ENCODE measurements at regions not wholly inside any gene's neighbourhood (a gene's known extent, or its start where the extent isn't known, plus 50 kb on each side); places are given as distances from the start of the nearest gene placed in this dataset.

GRCh38 chr5:44868541-44868940 lies 59.8 kb downstream of the MRPS30 start:
- DNase-seq (ENCODE audit: low read depth): peak; percentile 27

GRCh38 chr5:44869928-44870327 lies 61.2 kb downstream of the MRPS30 start:
- in situ Hi-C loops (cut with HindIII; ENCODE audit: low pct_unique_long_range_greater_than_20kb, low sequenced_read_pairs): no loop called here
- DNase-seq (ENCODE audit: low read depth): no peak

More at GRCh38 chr5:44868541-44868940, 59.8 kb downstream of the MRPS30 start:
- in situ Hi-C loops (cut with HindIII; ENCODE audit: low pct_unique_long_range_greater_than_20kb, low sequenced_read_pairs): no loop called here

GRCh38 chr5:44870430-44870829 lies 61.7 kb downstream of the MRPS30 start:
- in situ Hi-C loops (cut with HindIII; ENCODE audit: low pct_unique_long_range_greater_than_20kb, low sequenced_read_pairs): no loop called here
- DNase-seq (ENCODE audit: low read depth): no peak

GRCh38 chr5:44871401-44871800 lies 62.7 kb downstream of the MRPS30 start:
- DNase-seq (ENCODE audit: low read depth): no peak
- in situ Hi-C loops (cut with HindIII; ENCODE audit: low pct_unique_long_range_greater_than_20kb, low sequenced_read_pairs): no loop called here

- in situ Hi-C loops (cut with HindIII; ENCODE audit: low pct_unique_long_range_greater_than_20kb, low sequenced_read_pairs): no loop called here
- DNase-seq (ENCODE audit: low read depth): peak; percentile 86
Observed at GRCh38 chr5:44875661-44876605, 67.2 kb downstream of the MRPS30 start.

GRCh38 chr5:44881266-44881665 lies 72.5 kb downstream of the MRPS30 start:
- DNase-seq (ENCODE audit: low read depth): peak; percentile 69
- in situ Hi-C loops (cut with HindIII; ENCODE audit: low pct_unique_long_range_greater_than_20kb, low sequenced_read_pairs): no loop called here

- in situ Hi-C loops (cut with HindIII; ENCODE audit: low pct_unique_long_range_greater_than_20kb, low sequenced_read_pairs): no loop called here
- no peak for DNase-seq (ENCODE audit: low read depth)
Observed at GRCh38 chr5:44884036-44884435, 75.3 kb downstream of the MRPS30 start.

GRCh38 chr5:44885903-44886302 lies 77.2 kb downstream of the MRPS30 start:
- in situ Hi-C loops (cut with HindIII; ENCODE audit: low pct_unique_long_range_greater_than_20kb, low sequenced_read_pairs): no loop called here
- DNase-seq (ENCODE audit: low read depth): peak; percentile 19

- DNase-seq (ENCODE audit: low read depth): no peak
- in situ Hi-C loops (cut with HindIII; ENCODE audit: low pct_unique_long_range_greater_than_20kb, low sequenced_read_pairs): no loop called here
Observed at GRCh38 chr5:44887722-44888121, 79.0 kb downstream of the MRPS30 start.

GRCh38 chr5:44888435-44888834 lies 79.7 kb downstream of the MRPS30 start:
- in situ Hi-C loops (cut with HindIII; ENCODE audit: low pct_unique_long_range_greater_than_20kb, low sequenced_read_pairs): no loop called here
- no peak for DNase-seq (ENCODE audit: low read depth)

GRCh38 chr5:44891116-44891515 lies 82.4 kb downstream of the MRPS30 start:
- no peak for DNase-seq (ENCODE audit: low read depth)
- in situ Hi-C loops (cut with HindIII; ENCODE audit: low pct_unique_long_range_greater_than_20kb, low sequenced_read_pairs): no loop called here

- no peak for DNase-seq (ENCODE audit: low read depth)
- in situ Hi-C loops (cut with HindIII; ENCODE audit: low pct_unique_long_range_greater_than_20kb, low sequenced_read_pairs): no loop called here
Observed at GRCh38 chr5:44900273-44900954, 91.7 kb downstream of the MRPS30 start.

GRCh38 chr5:44907396-44907795 lies 98.6 kb downstream of the MRPS30 start:
- in situ Hi-C loops (cut with HindIII; ENCODE audit: low pct_unique_long_range_greater_than_20kb, low sequenced_read_pairs): no loop called here
- DNase-seq (ENCODE audit: low read depth): no peak

- no peak for DNase-seq (ENCODE audit: low read depth)
- in situ Hi-C loops (cut with HindIII; ENCODE audit: low pct_unique_long_range_greater_than_20kb, low sequenced_read_pairs): no loop called here
Observed at GRCh38 chr5:44909004-44909403, 100.3 kb downstream of the MRPS30 start.

- in situ Hi-C loops (cut with HindIII; ENCODE audit: low pct_unique_long_range_greater_than_20kb, low sequenced_read_pairs): no loop called here
- no peak for DNase-seq (ENCODE audit: low read depth)
Observed at GRCh38 chr5:44911501-44911900, 102.8 kb downstream of the MRPS30 start.

- no peak for DNase-seq (ENCODE audit: low read depth)
- in situ Hi-C loops (cut with HindIII; ENCODE audit: low pct_unique_long_range_greater_than_20kb, low sequenced_read_pairs): no loop called here
Observed at GRCh38 chr5:44914221-44914620, 105.5 kb downstream of the MRPS30 start.

GRCh38 chr5:44919560-44919959 lies 110.8 kb downstream of the MRPS30 start:
- no peak for DNase-seq (ENCODE audit: low read depth)
- in situ Hi-C loops (cut with HindIII; ENCODE audit: low pct_unique_long_range_greater_than_20kb, low sequenced_read_pairs): no loop called here

GRCh38 chr5:44927115-44927733 lies 118.5 kb downstream of the MRPS30 start:
- in situ Hi-C loops (cut with HindIII; ENCODE audit: low pct_unique_long_range_greater_than_20kb, low sequenced_read_pairs): no loop called here

GRCh38 chr5:44932922-44933585 lies 124.3 kb downstream of the MRPS30 start:
- in situ Hi-C loops (cut with HindIII; ENCODE audit: low pct_unique_long_range_greater_than_20kb, low sequenced_read_pairs): no loop called here
- DNase-seq (ENCODE audit: low read depth): no peak

More at GRCh38 chr5:44927115-44927733, 118.5 kb downstream of the MRPS30 start:
- DNase-seq (ENCODE audit: low read depth): no peak
